Neural cell (in vitro differentiated cells): ENCODE measurements at regions not wholly inside any gene's neighbourhood (a gene's known extent, or its start where the extent isn't known, plus 50 kb on each side); places are given as distances from the start of the nearest gene placed in this dataset.

Experiments used
- EP300 ChIP-seq: fragments of 450-650 bp; conservative IDR thresholded peaks from 2 replicates; pipeline ENCODE4 v1.6.1; 2014; ENCODE audit warnings: antibody characterized with exemption, mild to moderate bottlenecking, moderate library complexity; ENCODE audit not compliant: poor library complexity, severe bottlenecking
- EZH2 ChIP-seq: fragments of 200-600, 300-800 bp; shearing (Covaris generic), sonication (generic); IDR thresholded peaks from 2 replicates; pipeline ENCODE4 v1.6.1; 2014; ENCODE audit warnings: antibody characterized with exemption, low read length, borderline replicate concordance, mild to moderate bottlenecking; ENCODE audit not compliant: insufficient read depth, poor library complexity, severe bottlenecking
- POLR2AphosphoS5 ChIP-seq: IDR thresholded peaks from 2 replicates; pipeline ENCODE4 v1.6.1; 2012
- RAD21 ChIP-seq: fragments of 450-650 bp; conservative IDR thresholded peaks from 2 replicates; pipeline ENCODE4 v1.6.1; 2014; ENCODE audit warnings: antibody characterized with exemption, mild to moderate bottlenecking, moderate library complexity
- REST ChIP-seq: IDR thresholded peaks from 2 replicates; pipeline ENCODE4 v1.6.1; 2012; ENCODE audit warnings: borderline replicate concordance
- TAF1 ChIP-seq: IDR thresholded peaks from 2 replicates; pipeline ENCODE4 v1.6.1; 2012; ENCODE audit warnings: low read depth
- TF ChIP-seq, protein P1 (sequence below): fragments of 450-650 bp; IDR thresholded peaks from 2 replicates; pipeline ENCODE4 v1.5.1; 2014; ENCODE audit warnings: antibody characterized with exemption, mild to moderate bottlenecking, moderate library complexity; ENCODE audit not compliant: poor library complexity, severe bottlenecking

GRCh38 chr10:62749093-62749683, 55.3 kb upstream of the ADO start:
- TF ChIP-seq, protein P1, sequence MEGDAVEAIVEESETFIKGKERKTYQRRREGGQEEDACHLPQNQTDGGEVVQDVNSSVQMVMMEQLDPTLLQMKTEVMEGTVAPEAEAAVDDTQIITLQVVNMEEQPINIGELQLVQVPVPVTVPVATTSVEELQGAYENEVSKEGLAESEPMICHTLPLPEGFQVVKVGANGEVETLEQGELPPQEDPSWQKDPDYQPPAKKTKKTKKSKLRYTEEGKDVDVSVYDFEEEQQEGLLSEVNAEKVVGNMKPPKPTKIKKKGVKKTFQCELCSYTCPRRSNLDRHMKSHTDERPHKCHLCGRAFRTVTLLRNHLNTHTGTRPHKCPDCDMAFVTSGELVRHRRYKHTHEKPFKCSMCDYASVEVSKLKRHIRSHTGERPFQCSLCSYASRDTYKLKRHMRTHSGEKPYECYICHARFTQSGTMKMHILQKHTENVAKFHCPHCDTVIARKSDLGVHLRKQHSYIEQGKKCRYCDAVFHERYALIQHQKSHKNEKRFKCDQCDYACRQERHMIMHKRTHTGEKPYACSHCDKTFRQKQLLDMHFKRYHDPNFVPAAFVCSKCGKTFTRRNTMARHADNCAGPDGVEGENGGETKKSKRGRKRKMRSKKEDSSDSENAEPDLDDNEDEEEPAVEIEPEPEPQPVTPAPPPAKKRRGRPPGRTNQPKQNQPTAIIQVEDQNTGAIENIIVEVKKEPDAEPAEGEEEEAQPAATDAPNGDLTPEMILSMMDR: no peak
- TF ChIP-seq TAF1 (no peak), EZH2 (no peak), POLR2AphosphoS5 (no peak), REST (no peak), EP300 (no peak), RAD21 (no peak)
